ENCODE measurements at regions not wholly inside any gene's neighbourhood (a gene's known extent, or its start where the extent isn't known, plus 50 kb on each side); places are given as distances from the start of the nearest gene placed in this dataset.
"Not testable (repeated sequence)": the region's sequence is repeated elsewhere in the genome, so short reads cannot be mapped to it uniquely, and the experiment has no call there.

DNA sequence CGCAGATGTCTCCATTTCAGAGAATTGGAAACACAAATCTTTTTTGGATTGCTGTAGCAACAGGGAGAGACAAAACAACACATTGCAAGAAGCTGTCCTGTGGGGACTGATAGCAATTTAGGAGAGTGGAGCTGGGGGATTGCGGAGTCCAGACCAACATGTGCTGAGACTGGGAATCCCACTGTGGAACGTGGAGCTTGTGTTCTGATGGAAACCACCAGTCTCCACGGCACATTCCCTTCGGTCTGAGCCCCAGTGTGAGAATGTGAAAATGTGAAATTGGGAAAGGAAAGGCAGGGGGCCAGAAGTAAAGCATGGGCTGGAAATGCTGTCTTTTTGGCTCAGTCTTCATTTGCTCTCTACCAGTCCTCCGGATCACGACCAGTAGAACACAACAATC, 348.8 kb upstream of the TNC start:
- TF ChIP-seq, protein P1, sequence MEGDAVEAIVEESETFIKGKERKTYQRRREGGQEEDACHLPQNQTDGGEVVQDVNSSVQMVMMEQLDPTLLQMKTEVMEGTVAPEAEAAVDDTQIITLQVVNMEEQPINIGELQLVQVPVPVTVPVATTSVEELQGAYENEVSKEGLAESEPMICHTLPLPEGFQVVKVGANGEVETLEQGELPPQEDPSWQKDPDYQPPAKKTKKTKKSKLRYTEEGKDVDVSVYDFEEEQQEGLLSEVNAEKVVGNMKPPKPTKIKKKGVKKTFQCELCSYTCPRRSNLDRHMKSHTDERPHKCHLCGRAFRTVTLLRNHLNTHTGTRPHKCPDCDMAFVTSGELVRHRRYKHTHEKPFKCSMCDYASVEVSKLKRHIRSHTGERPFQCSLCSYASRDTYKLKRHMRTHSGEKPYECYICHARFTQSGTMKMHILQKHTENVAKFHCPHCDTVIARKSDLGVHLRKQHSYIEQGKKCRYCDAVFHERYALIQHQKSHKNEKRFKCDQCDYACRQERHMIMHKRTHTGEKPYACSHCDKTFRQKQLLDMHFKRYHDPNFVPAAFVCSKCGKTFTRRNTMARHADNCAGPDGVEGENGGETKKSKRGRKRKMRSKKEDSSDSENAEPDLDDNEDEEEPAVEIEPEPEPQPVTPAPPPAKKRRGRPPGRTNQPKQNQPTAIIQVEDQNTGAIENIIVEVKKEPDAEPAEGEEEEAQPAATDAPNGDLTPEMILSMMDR (IDR thresholded peaks at IDR 0.05; ENCODE audit: borderline replicate concordance, insufficient read depth, low read depth, low read length) = no peak
- H3K4me3 ChIP-seq (ENCODE audit: low read depth, low read length) = no peak overlapping the region

DNA sequence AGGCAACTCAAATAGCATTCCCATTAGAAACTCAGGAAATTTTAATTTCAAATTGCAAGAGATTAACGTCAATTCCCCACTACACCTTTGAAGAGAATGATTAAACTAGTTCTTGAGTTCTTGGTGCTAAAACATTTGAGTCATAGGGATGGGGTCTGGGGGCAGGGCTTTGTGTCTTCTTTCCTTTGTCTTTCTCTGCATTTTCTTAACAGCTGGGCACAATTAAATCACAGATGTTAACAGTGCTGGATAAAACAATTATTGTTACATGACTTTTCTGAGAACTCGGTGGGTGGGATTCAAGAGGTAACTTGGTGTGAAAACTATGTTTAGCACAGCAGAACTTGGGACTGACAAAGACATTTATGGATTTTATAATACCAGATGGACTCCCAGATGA, 351.9 kb upstream of the TNC start:
- TF ChIP-seq, protein P1 (IDR thresholded peaks at IDR 0.05; ENCODE audit: borderline replicate concordance, insufficient read depth, low read depth, low read length) = no peak
- no peak overlapping the region for H3K4me3 ChIP-seq (ENCODE audit: low read depth, low read length)

DNA sequence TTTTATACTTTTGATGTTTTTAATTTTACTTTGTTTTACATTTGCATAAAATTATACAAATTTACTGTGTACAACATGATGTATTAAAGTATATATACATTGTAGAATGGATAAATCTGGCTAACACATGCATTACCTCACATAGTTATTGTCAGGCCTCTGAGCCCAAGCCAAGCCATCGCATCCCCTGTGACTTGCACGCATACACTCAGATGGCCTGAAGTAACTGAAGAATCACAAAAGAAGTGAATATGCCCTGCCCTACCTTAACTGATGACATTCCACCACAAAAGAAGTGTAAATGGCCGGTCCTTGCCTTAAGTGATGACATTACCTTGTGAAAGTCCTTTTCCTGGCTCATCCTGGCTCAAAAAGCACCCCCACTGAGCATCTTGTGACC, 355.1 kb upstream of the TNC start:
- H3K4me3 ChIP-seq (ENCODE audit: low read depth, low read length) = not testable (repeated sequence)

DNA sequence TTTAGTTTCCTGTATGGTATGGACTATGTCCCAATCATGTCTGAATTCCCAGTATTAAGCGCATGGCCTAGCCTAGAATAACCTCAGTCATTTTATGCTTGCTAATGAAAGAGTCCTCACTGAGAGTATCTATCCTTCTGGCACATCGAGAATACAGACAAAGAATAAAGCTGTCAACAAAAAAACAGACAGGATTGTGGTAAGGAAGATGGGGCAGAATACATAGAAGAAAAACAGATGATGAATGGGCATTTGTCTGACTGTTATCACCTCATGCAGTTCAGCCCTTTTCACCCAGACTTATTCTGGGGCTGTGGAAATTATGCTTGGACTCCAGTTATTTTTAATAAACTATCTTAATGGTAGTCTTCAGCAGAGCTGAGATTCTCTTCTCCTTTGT, 363.8 kb upstream of the TNC start:
- TF ChIP-seq, protein P1 (IDR thresholded peaks at IDR 0.05; ENCODE audit: borderline replicate concordance, insufficient read depth, low read depth, low read length) = no peak
- no peak overlapping the region for H3K4me3 ChIP-seq (ENCODE audit: low read depth, low read length)

DNA sequence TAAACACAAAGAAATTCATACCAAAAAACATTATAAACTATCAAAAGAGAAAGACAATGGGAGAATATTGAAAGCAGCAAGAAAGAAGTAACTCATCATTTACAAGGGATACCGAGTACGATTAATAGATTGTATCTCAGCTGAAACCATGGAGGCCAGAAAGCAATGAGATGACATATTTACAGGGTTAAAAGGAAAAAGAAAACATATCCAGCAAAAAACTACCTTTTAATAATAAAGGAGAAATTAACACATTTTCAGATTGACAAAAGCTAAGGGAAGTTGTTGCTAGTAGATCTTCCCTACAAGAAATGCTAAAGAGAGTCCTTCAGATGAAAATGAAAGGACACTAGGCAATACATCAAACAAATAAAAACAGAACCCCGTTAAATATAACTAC, 364.8 kb upstream of the TNC start:
- no peak overlapping the region for H3K4me3 ChIP-seq (ENCODE audit: low read depth, low read length)
- TF ChIP-seq, protein P1 (IDR thresholded peaks at IDR 0.05; ENCODE audit: borderline replicate concordance, insufficient read depth, low read depth, low read length) = no peak

DNA sequence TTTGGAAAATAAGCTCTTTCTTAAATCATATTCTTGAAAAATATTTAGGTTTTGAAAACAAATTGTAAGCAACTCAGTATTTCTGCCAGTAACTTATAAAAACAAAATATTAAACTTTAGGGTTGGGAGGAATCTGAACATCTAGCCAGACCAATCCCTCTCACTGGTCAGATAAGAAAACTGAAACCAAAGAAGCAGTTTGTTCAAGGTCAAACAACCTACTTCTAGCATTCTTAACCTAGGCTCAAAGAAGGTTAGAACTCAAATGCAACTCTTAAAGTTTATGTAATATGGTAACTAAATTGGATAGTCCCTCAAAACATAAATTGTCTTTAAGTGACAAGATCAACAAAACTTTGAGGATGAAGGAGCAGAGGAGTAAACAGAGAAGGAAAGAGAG, 374.9 kb upstream of the TNC start:
- H3K4me3 ChIP-seq (ENCODE audit: low read depth, low read length) = no peak overlapping the region
- TF ChIP-seq, protein P1 (IDR thresholded peaks at IDR 0.05; ENCODE audit: borderline replicate concordance, insufficient read depth, low read depth, low read length) = no peak

DNA sequence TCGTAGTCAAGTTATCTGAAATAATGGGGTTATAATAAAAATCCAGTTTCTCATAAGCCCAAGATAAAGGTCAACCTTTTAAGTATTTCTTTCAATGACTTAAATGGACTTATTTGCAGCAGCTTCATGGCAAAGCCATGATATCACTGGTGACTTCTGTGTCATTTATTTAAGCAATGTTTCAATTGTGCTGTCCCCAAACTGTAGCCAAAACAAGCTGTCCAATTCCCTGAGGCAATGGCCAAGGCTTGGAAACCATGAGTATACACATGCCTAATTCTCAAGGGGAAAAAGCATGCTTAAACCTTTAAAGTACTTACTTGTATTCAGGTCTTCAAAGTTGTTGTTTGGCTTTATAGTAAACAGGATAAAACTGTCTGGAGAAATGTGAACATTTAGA, 376.4 kb upstream of the TNC start:
- TF ChIP-seq, protein P1 (IDR thresholded peaks at IDR 0.05; ENCODE audit: borderline replicate concordance, insufficient read depth, low read depth, low read length) = no peak

DNA sequence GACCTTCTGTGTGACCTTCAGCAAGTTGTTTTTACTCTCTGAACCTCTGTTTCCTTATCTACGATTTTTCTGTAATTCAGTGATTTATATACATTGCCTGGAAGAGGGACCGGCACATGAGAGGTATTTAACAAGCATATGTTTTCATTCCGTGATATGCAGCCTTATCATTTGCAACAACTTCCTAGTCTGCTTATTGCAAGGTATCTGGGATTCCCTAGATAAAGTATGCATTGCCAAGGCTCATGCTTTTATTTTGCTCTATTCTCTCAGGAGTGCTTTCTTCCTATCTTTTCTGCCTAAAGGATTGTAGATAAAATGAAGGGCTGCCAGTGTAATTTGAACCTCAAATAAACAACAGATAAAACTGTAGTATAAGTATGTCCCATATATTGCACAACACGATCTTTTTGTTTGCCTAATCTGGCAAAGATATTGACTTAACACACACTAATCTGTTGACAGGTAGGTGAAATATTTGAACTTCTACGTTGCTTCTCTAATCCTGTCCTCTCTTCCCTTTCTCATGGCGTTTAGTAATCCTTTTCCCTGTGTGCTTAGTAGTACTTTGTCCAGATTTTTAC, 377.2 kb upstream of the TNC start:
- no peak overlapping the region for H3K4me3 ChIP-seq (ENCODE audit: low read depth, low read length)
- TF ChIP-seq, protein P1 (IDR thresholded peaks at IDR 0.05; ENCODE audit: borderline replicate concordance, insufficient read depth, low read depth, low read length) = no peak

More for the DNA sequence above, 376.4 kb upstream of the TNC start:
- no peak overlapping the region for H3K4me3 ChIP-seq (ENCODE audit: low read depth, low read length)
